Stimulated activated naive CD8-positive, alpha-beta T cell treated with anti-CD3 and anti-CD28 coated beads, Interleukin-15, amount 100 ng/mL, for 72 hours (primary cell): ENCODE measurements at regions not wholly inside any gene's neighbourhood (a gene's known extent, or its start where the extent isn't known, plus 50 kb on each side); places are given as distances from the start of the nearest gene placed in this dataset.
"Not testable (repeated sequence)": the region's sequence is repeated elsewhere in the genome, so short reads cannot be mapped to it uniquely, and the experiment has no call there.

Experiments
- ATAC-seq: fragments of 150-1000 bp; cut with Tn5 transposase; 2 replicates; pipeline ENCODE4 v1.10.0; 2021; ENCODE audit warnings: mild to moderate bottlenecking, moderate library complexity
- DNase-seq, 2 donors: peaks; one replicate each; pipeline ENCODE4 v3.0.0; 2021 to 2022
- H3K27ac Mint-ChIP-seq, 2 donors: one replicate each; pipeline ENCODE4 v1.8.0; 2022; ENCODE audit warnings: mild to moderate bottlenecking in 2 of 2, mixed read lengths in 2 of 2, moderate library complexity in 2 of 2
- H3K27me3 Mint-ChIP-seq: one replicate; pipeline ENCODE4 v1.8.0; 2022; ENCODE audit warnings: mixed read lengths
- H3K4me1 Mint-ChIP-seq: one replicate; pipeline ENCODE4 v1.8.0; 2022; ENCODE audit warnings: mild to moderate bottlenecking, mixed read lengths
- H3K4me3 Mint-ChIP-seq, 2 donors: one replicate each; pipeline ENCODE4 v1.8.0; 2022; ENCODE audit warnings: mild to moderate bottlenecking in 2 of 2, mixed read lengths in 2 of 2, moderate library complexity in 1 of 2
- H3K9me3 Mint-ChIP-seq, 2 donors: one replicate each; pipeline ENCODE4 v1.8.0; 2022; ENCODE audit warnings: mixed read lengths in 2 of 2

GRCh38 chr12:24510581-24511125 is 438.2 kb downstream of the BCAT1 start:
- no peak overlapping the region for H3K4me3 Mint-ChIP-seq
- DNase-seq, result no peak
- no peaks in the 10 kb centered on the region for H3K27me3 Mint-ChIP-seq
- H3K4me1 Mint-ChIP-seq, result no peaks in the 10 kb centered on the region
- H3K27ac Mint-ChIP-seq, result no peak overlapping the region
- no peaks in the 10 kb centered on the region for H3K9me3 Mint-ChIP-seq
- no peak for ATAC-seq

DNA sequence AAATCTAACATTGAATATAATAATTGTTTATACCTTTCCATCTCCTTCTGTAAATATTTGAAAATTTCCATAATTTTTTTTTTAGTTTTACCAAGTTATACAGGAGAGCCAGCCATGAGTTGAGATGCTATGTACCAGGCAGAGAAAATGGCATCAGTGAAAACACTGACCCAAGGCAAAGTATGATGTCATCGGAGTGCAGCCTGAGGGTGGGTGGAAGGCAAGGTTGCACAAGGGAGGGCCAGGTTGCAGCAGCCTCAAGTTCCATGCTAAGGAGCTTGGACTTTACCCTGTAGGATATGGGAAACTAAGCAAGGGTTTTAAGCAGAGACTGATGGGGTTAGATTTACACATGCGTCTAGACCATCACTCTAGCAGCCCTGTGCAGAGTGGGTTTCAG is 441.1 kb downstream of the BCAT1 start:
- ATAC-seq (no peak), DNase-seq (no peak)
- no peaks in the 10 kb centered on the region for H3K4me1 Mint-ChIP-seq
- H3K9me3 Mint-ChIP-seq, result peaks cover 0 to 2% of the 10 kb centered on the region in 2 donors
- H3K27me3 Mint-ChIP-seq, result no peaks in the 10 kb centered on the region
- no peak overlapping the region for H3K4me3 Mint-ChIP-seq
- H3K27ac Mint-ChIP-seq, result no peak overlapping the region

- no peak for DNase-seq
- Mint-ChIP-seq H3K27ac (no peak overlapping the region), H3K27me3 (no peaks in the 10 kb centered on the region), H3K4me1 (no peaks in the 10 kb centered on the region), H3K9me3 (peaks cover 0 to 5% of the 10 kb centered on the region in 2 donors), H3K4me3 (no peak overlapping the region)
- ATAC-seq, result no peak
These were observed 443.4 kb downstream of the BCAT1 start for GRCh38 chr12:24505366-24506015.

DNA sequence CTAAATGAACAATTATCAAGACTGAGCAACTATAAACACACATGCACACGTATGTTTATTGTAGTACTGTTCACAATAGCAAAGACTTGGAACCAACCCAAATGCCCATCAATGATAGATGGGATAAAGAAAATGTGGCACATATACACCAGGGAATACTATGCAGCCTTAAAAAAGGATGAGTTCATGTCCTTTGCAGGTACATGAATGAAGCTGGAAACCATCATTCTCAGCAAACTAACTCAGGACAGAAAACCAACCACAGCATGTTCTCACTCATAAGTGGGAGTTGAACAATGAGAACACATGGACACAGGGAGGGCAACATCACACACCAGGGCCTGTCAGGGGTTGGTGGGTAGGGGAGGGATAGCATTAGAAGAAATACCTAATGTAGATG is 445.4 kb downstream of the BCAT1 start:
- ATAC-seq, H3K4me3 Mint-ChIP-seq, DNase-seq, H3K27ac Mint-ChIP-seq, H3K9me3 Mint-ChIP-seq, H3K27me3 Mint-ChIP-seq, H3K4me1 Mint-ChIP-seq: not testable (repeated sequence)

- H3K9me3 Mint-ChIP-seq, result peaks cover 0 to 5% of the 10 kb centered on the region in 2 donors
- no peak for ATAC-seq
These were observed 448.1 kb downstream of the BCAT1 start for GRCh38 chr12:24500831-24501230.

DNA sequence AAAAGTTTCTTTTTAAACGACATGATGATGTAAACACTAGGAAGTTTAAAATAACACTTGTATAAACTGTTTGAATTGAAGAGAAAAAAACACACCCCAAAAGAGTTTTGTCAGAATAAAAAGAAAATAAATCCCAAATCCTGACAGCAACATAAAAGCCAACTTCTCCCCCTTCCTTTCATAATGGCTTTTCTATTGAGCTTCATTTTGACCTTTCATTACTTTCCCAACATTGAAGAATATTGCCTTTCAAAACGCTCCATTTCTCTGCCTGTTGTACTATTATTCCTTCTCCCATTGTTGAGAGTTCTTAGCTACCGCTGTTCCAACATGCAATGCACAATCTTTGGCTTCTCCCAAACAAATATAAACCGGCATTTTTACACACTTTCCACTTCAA is 448.5 kb downstream of the BCAT1 start:
- H3K4me3 Mint-ChIP-seq, result no peak overlapping the region
- ATAC-seq, result no peak
- H3K4me1 Mint-ChIP-seq, result no peaks in the 10 kb centered on the region
- no peaks in the 10 kb centered on the region for H3K27me3 Mint-ChIP-seq
- H3K27ac Mint-ChIP-seq, result no peak overlapping the region
- DNase-seq, result no peak
- H3K9me3 Mint-ChIP-seq, result peaks cover 0 to 5% of the 10 kb centered on the region in 2 donors

More at GRCh38 chr12:24500831-24501230, 448.1 kb downstream of the BCAT1 start:
- DNase-seq, result no peak
- no peaks in the 10 kb centered on the region for H3K27me3 Mint-ChIP-seq
- no peaks in the 10 kb centered on the region for H3K4me1 Mint-ChIP-seq
- H3K4me3 Mint-ChIP-seq, result no peak overlapping the region
- no peak overlapping the region for H3K27ac Mint-ChIP-seq

DNA sequence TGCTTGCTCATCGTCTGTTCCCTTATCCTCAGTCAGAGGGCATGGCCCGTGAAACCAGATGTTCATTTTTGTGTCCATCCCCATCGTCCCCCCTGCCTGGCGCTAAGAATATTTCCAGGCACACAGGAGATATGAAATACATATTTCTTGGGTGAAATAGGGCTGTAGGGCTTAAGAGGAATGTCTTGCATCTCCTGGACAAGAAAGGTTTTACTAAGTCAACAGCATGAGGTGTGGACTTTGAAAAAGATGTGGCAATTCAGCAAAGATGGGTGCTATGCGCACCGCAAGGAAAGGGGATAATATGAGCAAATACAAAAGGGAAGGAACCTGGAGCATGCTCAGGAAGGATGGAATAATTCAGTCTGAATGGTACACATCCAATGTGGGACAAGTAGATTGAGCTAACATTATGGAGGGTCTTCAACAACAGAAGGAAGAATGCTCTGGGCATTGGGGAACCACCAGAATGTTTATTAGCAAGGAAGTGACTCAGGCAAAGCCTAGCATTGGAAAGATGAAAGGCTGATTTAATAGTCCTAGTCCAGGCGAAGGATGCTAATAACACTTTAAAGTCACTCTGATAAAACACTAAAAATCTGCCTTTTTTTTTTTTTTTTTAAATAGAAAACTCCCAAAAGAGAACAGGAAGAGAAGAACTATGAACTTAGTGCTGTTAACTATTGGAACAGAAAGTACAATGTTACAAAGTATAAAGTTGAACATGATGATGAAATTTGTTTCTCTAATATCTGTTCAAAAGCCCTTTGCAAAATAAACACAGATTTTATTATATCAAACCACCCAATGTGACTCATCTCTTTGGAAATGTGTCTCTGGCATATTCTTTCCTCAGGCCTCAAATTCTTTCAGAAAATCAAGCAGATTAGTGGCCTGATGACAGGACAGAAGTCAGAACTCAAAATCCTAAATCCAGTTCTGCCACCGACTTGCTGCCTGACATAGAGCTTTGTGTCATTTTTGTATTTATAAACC is 449.5 kb downstream of the BCAT1 start:
- no peak overlapping the region for H3K4me3 Mint-ChIP-seq
- DNase-seq (no peak), ATAC-seq (no peak)
- H3K27me3 Mint-ChIP-seq, result no peaks in the 10 kb centered on the region
- H3K9me3 Mint-ChIP-seq, result peaks cover 0 to 5% of the 10 kb centered on the region in 2 donors
- H3K4me1 Mint-ChIP-seq, result no peaks in the 10 kb centered on the region
- H3K27ac Mint-ChIP-seq, result no peak overlapping the region

- ATAC-seq (no peak), DNase-seq (no peak)
- Mint-ChIP-seq H3K4me1 (no peaks in the 10 kb centered on the region), H3K27me3 (no peaks in the 10 kb centered on the region), H3K9me3 (no peaks in the 10 kb centered on the region), H3K27ac (no peak overlapping the region), H3K4me3 (no peak overlapping the region)
These were observed 452.1 kb downstream of the BCAT1 start for GRCh38 chr12:24496755-24497154.

- Mint-ChIP-seq H3K27me3 (no peaks in the 10 kb centered on the region), H3K27ac (no peak overlapping the region), H3K9me3 (no peaks in the 10 kb centered on the region), H3K4me1 (no peaks in the 10 kb centered on the region), H3K4me3 (no peak overlapping the region)
- DNase-seq, result no peak
- no peak for ATAC-seq
These were observed 454.5 kb downstream of the BCAT1 start for GRCh38 chr12:24494401-24494800.

DNA sequence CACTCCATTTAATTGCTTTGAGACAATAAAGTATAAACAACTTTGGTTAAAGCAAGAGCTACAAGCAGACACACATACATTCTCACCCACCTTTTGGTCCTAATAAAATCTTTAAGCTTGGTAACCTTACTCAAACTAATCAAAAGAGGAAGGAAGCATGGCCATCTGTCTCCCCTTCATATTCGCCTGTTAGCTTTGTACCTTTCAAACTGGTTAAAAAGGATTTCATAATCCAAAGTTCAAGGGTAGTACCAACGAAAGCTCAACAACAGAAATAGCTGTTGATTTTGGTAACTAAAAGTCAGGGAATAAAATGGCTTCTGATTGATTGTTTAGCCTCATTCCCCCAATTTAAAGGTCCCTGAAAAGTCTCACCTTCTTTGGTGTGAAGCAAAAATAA is 456.9 kb downstream of the BCAT1 start:
- ATAC-seq, result no peak
- Mint-ChIP-seq H3K9me3 (no peaks in the 10 kb centered on the region), H3K27me3 (no peaks in the 10 kb centered on the region), H3K4me1 (no peaks in the 10 kb centered on the region), H3K27ac (no peak overlapping the region), H3K4me3 (no peak overlapping the region)
- DNase-seq, result no peak

DNA sequence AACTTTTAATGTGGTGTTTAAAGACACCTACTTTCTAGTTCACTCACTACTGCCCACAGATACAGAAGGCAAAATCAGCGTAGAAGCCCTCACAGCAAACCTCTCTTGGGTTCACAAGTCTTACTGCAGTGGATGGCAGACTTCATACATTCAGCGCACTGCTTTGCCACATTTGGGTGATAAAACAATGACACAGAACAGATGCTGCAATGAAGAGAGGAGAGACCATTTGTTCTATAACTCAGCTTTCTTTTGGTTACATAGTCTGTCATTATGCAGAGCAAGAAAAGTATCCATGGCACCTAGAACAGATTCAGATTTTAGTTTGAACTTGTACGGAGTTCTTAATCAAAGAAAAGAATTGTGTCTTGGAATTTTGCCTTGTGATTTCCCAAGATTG is 459.0 kb downstream of the BCAT1 start:
- no peak overlapping the region for H3K27ac Mint-ChIP-seq

GRCh38 chr12:24488906-24489619 is 459.8 kb downstream of the BCAT1 start:
- H3K9me3 Mint-ChIP-seq, result no peaks in the 10 kb centered on the region
- ATAC-seq, result no peak
- no peaks in the 10 kb centered on the region for H3K4me1 Mint-ChIP-seq
- H3K4me3 Mint-ChIP-seq, result no peak overlapping the region
- H3K27ac Mint-ChIP-seq, result no peak overlapping the region
- no peaks in the 10 kb centered on the region for H3K27me3 Mint-ChIP-seq
- no peak for DNase-seq

More for the DNA sequence above, 459.0 kb downstream of the BCAT1 start:
- H3K4me3 Mint-ChIP-seq, result no peak overlapping the region
- ATAC-seq, result no peak
- H3K4me1 Mint-ChIP-seq, result no peaks in the 10 kb centered on the region
- no peak for DNase-seq
- no peaks in the 10 kb centered on the region for H3K9me3 Mint-ChIP-seq
- H3K27me3 Mint-ChIP-seq, result no peaks in the 10 kb centered on the region

DNA sequence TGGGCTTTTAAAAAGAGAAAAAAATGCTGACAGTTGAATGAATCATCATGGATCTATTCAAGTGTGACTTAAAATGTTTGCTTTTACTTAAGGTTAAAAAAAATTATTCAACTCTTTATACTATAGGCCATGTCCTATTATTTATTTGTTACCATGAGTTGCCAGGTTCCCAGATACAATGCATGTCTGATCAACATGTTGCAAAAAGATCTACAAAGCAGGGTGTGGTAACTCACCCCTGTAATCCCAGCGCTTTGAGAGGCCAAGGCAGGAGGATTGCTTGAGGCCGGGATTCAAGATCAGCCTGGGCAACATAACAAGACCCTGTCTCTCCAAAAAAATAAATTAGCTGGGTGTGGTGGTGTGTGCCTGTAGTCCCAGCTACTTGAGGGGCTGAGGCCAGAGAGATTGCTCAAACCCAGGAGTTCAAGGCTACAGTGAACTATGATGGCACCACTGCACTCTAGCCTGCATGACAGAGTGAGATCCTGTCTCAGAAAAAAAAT is 460.8 kb downstream of the BCAT1 start:
- ATAC-seq (no peak), DNase-seq (no peak)
- H3K27me3 Mint-ChIP-seq, result no peaks in the 10 kb centered on the region
- H3K27ac Mint-ChIP-seq, result no peak overlapping the region
- H3K4me3 Mint-ChIP-seq, result no peak overlapping the region
- no peaks in the 10 kb centered on the region for H3K4me1 Mint-ChIP-seq
- no peaks in the 10 kb centered on the region for H3K9me3 Mint-ChIP-seq

GRCh38 chr12:24487606-24488005 is 461.3 kb downstream of the BCAT1 start:
- no peaks in the 10 kb centered on the region for H3K27me3 Mint-ChIP-seq
- no peak overlapping the region for H3K27ac Mint-ChIP-seq
- DNase-seq (no peak), ATAC-seq (no peak)
- no peaks in the 10 kb centered on the region for H3K4me1 Mint-ChIP-seq
- no peaks in the 10 kb centered on the region for H3K9me3 Mint-ChIP-seq
- H3K4me3 Mint-ChIP-seq, result no peak overlapping the region

DNA sequence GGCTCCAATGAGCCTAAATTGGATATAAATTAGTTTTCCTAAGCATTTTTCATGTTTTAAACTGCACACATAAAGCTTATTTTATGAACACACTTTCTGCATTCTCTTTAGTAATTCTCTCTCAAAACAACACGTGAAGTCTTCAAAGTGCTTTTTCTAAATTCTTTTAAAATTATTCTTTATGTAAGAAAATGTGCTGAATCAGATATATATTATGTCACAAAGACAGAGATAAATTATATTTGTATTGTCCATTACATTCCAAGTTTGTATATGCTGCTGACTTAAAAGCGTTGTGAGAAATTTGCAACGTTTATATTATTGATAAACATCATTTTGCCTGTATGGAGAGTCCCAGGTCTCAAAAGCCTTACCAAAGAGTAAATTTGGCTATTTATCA is 465.2 kb downstream of the BCAT1 start:
- no peaks in the 10 kb centered on the region for H3K27me3 Mint-ChIP-seq
- ATAC-seq (no peak), DNase-seq (no peak)
- no peak overlapping the region for H3K4me3 Mint-ChIP-seq
- no peak overlapping the region for H3K27ac Mint-ChIP-seq
- no peaks in the 10 kb centered on the region for H3K9me3 Mint-ChIP-seq
- no peaks in the 10 kb centered on the region for H3K4me1 Mint-ChIP-seq
